Colonic mucosa (tissue), 4 donors: ENCODE measurements at regions not wholly inside any gene's neighbourhood (a gene's known extent, or its start where the extent isn't known, plus 50 kb on each side); places are given as distances from the start of the nearest gene placed in this dataset.

ENCODE experiments used
- DNase-seq: peaks from one replicate; pipeline ENCODE4 v3.0.0-alpha.2; 2020
- H3K27ac ChIP-seq: fragments of 200-600 bp; one replicate; pipeline ENCODE4 v1.8.0; 2021
- H3K27me3 ChIP-seq: fragments of 200-600 bp; one replicate; pipeline ENCODE4 v1.8.0; 2021
- H3K36me3 ChIP-seq: fragments of 200-600 bp; one replicate; pipeline ENCODE4 v1.8.0; 2021
- H3K4me1 ChIP-seq: fragments of 200-600 bp; one replicate; pipeline ENCODE4 v1.8.0; 2021; ENCODE audit warnings: mild to moderate bottlenecking
- H3K4me3 ChIP-seq: fragments of 200-600 bp; one replicate; pipeline ENCODE4 v1.8.0; 2021
- H3K9ac ChIP-seq, 2 donors: one replicate each; pipeline ENCODE4 v1.7.0; 2013; ENCODE audit warnings: control low read depth in 2 of 2, low read depth in 2 of 2, low read length in 2 of 2
- H3K9me3 ChIP-seq: fragments of 200-600 bp; one replicate; pipeline ENCODE4 v1.8.0; 2021
- CTCF ChIP-seq: fragments of 200-600 bp; IDR thresholded peaks from one replicate; pipeline ENCODE4 v1.8.0; 2022; ENCODE audit warnings: antibody characterized with exemption, mild to moderate bottlenecking
- intact Hi-C: fragments of 100-400 bp; cut with DNase I; formaldehyde crosslinking; loops from one replicate; pipeline ENCODE4 v1.14.1; 2022
- donor health status: healthy.
- donor health status: DM: no; HTN: no; CAD: no.
- donor health status: DM: no; HTN: no; CAD: no.

- Histone ChIP-seq H3K27ac (no peak overlapping the region), H3K9me3 (no peaks in the 10 kb centered on the region), H3K4me3 (no peak overlapping the region), H3K36me3 (no peaks in the 10 kb centered on the region), H3K27me3 (no peaks in the 10 kb centered on the region), H3K4me1 (no peaks in the 10 kb centered on the region), H3K9ac (no peak overlapping the region)
- intact Hi-C loops: no loop called here
- no peak for DNase-seq
- TF ChIP-seq CTCF: no peak
Measured at GRCh38 chr1:81192647-81193642, 607.8 kb upstream of the ADGRL2 start.

DNA sequence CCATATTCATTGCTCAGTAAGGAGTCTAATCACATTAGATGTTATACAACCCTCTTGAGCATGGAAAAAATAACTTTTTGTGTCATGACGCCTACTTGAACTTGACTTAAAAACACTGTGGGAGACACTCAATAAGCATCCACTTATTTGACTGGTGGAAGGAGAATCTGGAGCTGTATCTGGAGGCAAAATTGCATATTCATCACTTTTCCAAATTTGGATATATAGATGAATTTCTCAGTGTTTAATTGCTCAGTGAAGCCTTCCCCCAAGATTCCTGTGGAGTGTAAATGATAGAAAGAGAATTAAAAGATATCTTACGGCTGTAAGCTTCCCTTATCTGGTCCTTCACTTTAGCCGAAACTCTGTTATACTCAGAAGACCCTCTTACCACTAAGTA lies 610.7 kb upstream of the ADGRL2 start:
- no peaks in the 10 kb centered on the region for H3K9me3 ChIP-seq
- no peak overlapping the region for H3K9ac ChIP-seq
- no peak for TF ChIP-seq CTCF
- no peak for DNase-seq
- intact Hi-C loops: no loop called here
- H3K27ac ChIP-seq: no peak overlapping the region
- H3K27me3 ChIP-seq: no peaks in the 10 kb centered on the region
- no peaks in the 10 kb centered on the region for H3K4me1 ChIP-seq
- H3K36me3 ChIP-seq: no peaks in the 10 kb centered on the region
- H3K4me3 ChIP-seq: no peak overlapping the region

GRCh38 chr1:81187635-81188034 lies 613.1 kb upstream of the ADGRL2 start:
- Histone ChIP-seq H3K27ac (no peak overlapping the region), H3K4me3 (no peak overlapping the region), H3K36me3 (no peaks in the 10 kb centered on the region), H3K9ac (no peak overlapping the region), H3K27me3 (no peaks in the 10 kb centered on the region), H3K9me3 (no peaks in the 10 kb centered on the region), H3K4me1 (no peaks in the 10 kb centered on the region)
- no peak for DNase-seq
- intact Hi-C loops: no loop called here
- no peak for TF ChIP-seq CTCF

DNA sequence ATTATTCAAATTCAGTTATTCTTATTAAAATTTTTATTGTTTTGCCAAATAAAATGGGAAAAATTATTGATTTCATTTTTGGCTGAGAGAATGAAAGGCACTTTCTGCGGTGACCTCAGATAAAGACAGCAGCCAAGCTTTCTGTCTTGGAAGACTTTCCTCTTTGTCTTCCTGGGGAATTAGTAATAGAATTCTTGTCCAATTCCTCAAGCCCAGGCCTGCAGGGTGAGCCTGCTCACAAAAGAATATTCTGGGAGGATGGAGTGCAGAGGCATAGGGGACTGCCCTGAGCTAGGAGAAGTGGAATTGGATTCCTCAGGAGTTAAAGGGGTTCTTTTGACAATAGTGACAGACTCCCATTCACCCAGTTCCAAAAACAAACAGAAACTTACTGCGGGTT lies 614.5 kb upstream of the ADGRL2 start:
- Histone ChIP-seq H3K9ac (no peak overlapping the region), H3K9me3 (no peaks in the 10 kb centered on the region), H3K27ac (no peak overlapping the region), H3K4me3 (no peak overlapping the region), H3K4me1 (no peaks in the 10 kb centered on the region), H3K27me3 (no peaks in the 10 kb centered on the region), H3K36me3 (no peaks in the 10 kb centered on the region)
- no peak for DNase-seq
- intact Hi-C loops: no loop called here
- no peak for TF ChIP-seq CTCF

DNA sequence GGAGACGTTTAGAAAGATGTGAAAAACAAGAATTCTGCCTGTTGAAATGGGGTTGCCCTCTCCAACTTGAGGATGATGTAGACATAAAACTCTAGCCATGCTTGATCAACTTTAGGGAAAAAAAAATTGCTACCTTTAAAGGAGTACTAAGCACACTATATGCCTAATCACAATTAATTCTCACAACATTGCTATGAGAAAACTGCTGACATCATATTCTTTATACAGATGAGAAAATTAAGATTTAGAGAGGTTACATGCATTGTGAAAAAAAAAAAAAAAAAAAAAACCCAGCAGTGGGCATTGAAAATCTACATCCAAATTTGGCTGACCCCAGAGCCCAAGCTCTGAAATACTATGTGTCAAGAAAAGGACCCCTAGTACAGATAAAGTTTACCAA lies 617.2 kb upstream of the ADGRL2 start:
- no peaks in the 10 kb centered on the region for H3K36me3 ChIP-seq
- H3K4me1 ChIP-seq: no peaks in the 10 kb centered on the region
- no peaks in the 10 kb centered on the region for H3K9me3 ChIP-seq
- H3K27me3 ChIP-seq: no peaks in the 10 kb centered on the region
- no peak for TF ChIP-seq CTCF
- no peak overlapping the region for H3K27ac ChIP-seq
- no peak overlapping the region for H3K4me3 ChIP-seq
- H3K9ac ChIP-seq: no peak overlapping the region
- intact Hi-C loops: no loop called here
- no peak for DNase-seq
